ENCODE measurements at regions not wholly inside any gene's neighbourhood (a gene's known extent, or its start where the extent isn't known, plus 50 kb on each side); places are given as distances from the start of the nearest gene placed in this dataset.

- no peak for ATAC-seq
- TF ChIP-seq TOX (CRISPR knock-in tag; IDR thresholded peaks at IDR 0.05; ENCODE audit: borderline replicate concordance) (no peak), ARNTL (CRISPR knock-in tag; IDR thresholded peaks at IDR 0.05; ENCODE audit: borderline replicate concordance, low read depth) (no peak), ZNF8 (CRISPR knock-in tag; IDR thresholded peaks at IDR 0.05) (no peak), PPARA (CRISPR knock-in tag; IDR thresholded peaks at IDR 0.05; ENCODE audit: borderline replicate concordance) (no peak), RARB (CRISPR knock-in tag; IDR thresholded peaks at IDR 0.05) (no peak), PATZ1 (CRISPR knock-in tag; IDR thresholded peaks at IDR 0.05; ENCODE audit: borderline replicate concordance) (no peak), GLIS3 (CRISPR knock-in tag; IDR thresholded peaks at IDR 0.05) (no peak)
These were observed 88.9 kb downstream of the CCR1 start for GRCh38 chr3:46119253-46119652.

GRCh38 chr3:46116996-46117395, 89.7 kb upstream of the XCR1 start:
- ATAC-seq, result no peak
- TF ChIP-seq ARNTL (CRISPR knock-in tag; IDR thresholded peaks at IDR 0.05; ENCODE audit: borderline replicate concordance, low read depth), result no peak
- TF ChIP-seq ESRRG (CRISPR knock-in tag; IDR thresholded peaks at IDR 0.05), result no peak
- TF ChIP-seq OSR1 (CRISPR knock-in tag; IDR thresholded peaks at IDR 0.05), result no peak

- ATAC-seq, result no peak
- no peak for TF ChIP-seq TSHZ2 (CRISPR knock-in tag; IDR thresholded peaks at IDR 0.05)
- TF ChIP-seq CREB5 (CRISPR knock-in tag; IDR thresholded peaks at IDR 0.05; ENCODE audit: low read depth), result no peak
- TF ChIP-seq ISL1 (CRISPR knock-in tag; IDR thresholded peaks at IDR 0.05), result no peak
- TF ChIP-seq ZNF8 (CRISPR knock-in tag; IDR thresholded peaks at IDR 0.05), result no peak
- TF ChIP-seq ESRRG (CRISPR knock-in tag; IDR thresholded peaks at IDR 0.05), result no peak
- TF ChIP-seq ZFP3 (CRISPR knock-in tag; IDR thresholded peaks at IDR 0.05), result no peak
- no peak for TF ChIP-seq ZNF70 (CRISPR knock-in tag; IDR thresholded peaks at IDR 0.05)
- no peak for TF ChIP-seq SNAI2 (CRISPR knock-in tag; IDR thresholded peaks at IDR 0.05)
- no peak for TF ChIP-seq CSRNP3 (CRISPR knock-in tag; IDR thresholded peaks at IDR 0.05)
- TF ChIP-seq TOX (CRISPR knock-in tag; IDR thresholded peaks at IDR 0.05; ENCODE audit: borderline replicate concordance), result no peak
- no peak for TF ChIP-seq RARB (CRISPR knock-in tag; IDR thresholded peaks at IDR 0.05)
- TF ChIP-seq CSDC2 (CRISPR knock-in tag; IDR thresholded peaks at IDR 0.05), result no peak
- TF ChIP-seq BACH2 (CRISPR knock-in tag; IDR thresholded peaks at IDR 0.05; ENCODE audit: borderline replicate concordance), result no peak
These were observed 87.2 kb upstream of the XCR1 start for GRCh38 chr3:46114323-46114988.

- no peak for ATAC-seq
- TF ChIP-seq TSHZ2 (CRISPR knock-in tag; IDR thresholded peaks at IDR 0.05), result no peak
- no peak for TF ChIP-seq POU6F1 (CRISPR knock-in tag; IDR thresholded peaks at IDR 0.05; ENCODE audit: borderline replicate concordance, low read depth)
- TF ChIP-seq CSDC2 (CRISPR knock-in tag; IDR thresholded peaks at IDR 0.05), result no peak
- TF ChIP-seq ZNF8 (CRISPR knock-in tag; IDR thresholded peaks at IDR 0.05), result no peak
- TF ChIP-seq RARB (CRISPR knock-in tag; IDR thresholded peaks at IDR 0.05), result no peak
- no peak for TF ChIP-seq BACH2 (CRISPR knock-in tag; IDR thresholded peaks at IDR 0.05; ENCODE audit: borderline replicate concordance)
- TF ChIP-seq ARNTL (CRISPR knock-in tag; IDR thresholded peaks at IDR 0.05; ENCODE audit: borderline replicate concordance, low read depth), result no peak
- no peak for TF ChIP-seq ZFP30 (CRISPR knock-in tag; IDR thresholded peaks at IDR 0.05)
- TF ChIP-seq CREB5 (CRISPR knock-in tag; IDR thresholded peaks at IDR 0.05; ENCODE audit: low read depth), result no peak
- TF ChIP-seq SNAI2 (CRISPR knock-in tag; IDR thresholded peaks at IDR 0.05), result no peak
- TF ChIP-seq ESRRG (CRISPR knock-in tag; IDR thresholded peaks at IDR 0.05), result no peak
- no peak for TF ChIP-seq PPARA (CRISPR knock-in tag; IDR thresholded peaks at IDR 0.05; ENCODE audit: borderline replicate concordance)
These were observed 86.3 kb upstream of the XCR1 start for GRCh38 chr3:46113608-46114007.
